Mucosa of rectum (tissue), 2 donors: ENCODE measurements at regions not wholly inside any gene's neighbourhood (a gene's known extent, or its start where the extent isn't known, plus 50 kb on each side); places are given as distances from the start of the nearest gene placed in this dataset.
"Not testable (repeated sequence)": the region's sequence is repeated elsewhere in the genome, so short reads cannot be mapped to it uniquely, and the experiment has no call there.

ENCODE experiments used
- H3K27ac ChIP-seq, 2 donors: one replicate each; pipeline ENCODE4 v1.7.0; 2013; ENCODE audit warnings: inconsistent platforms in 2 of 2, low read depth in 2 of 2, low read length in 2 of 2
- H3K27me3 ChIP-seq, 2 donors: one replicate each; pipeline ENCODE4 v1.7.0; 2013; ENCODE audit warnings: low read length in 2 of 2; ENCODE audit not compliant: control insufficient read depth in 2 of 2, insufficient read depth in 2 of 2
- H3K36me3 ChIP-seq, 2 donors: one replicate each; pipeline ENCODE4 v1.7.0; 2013; ENCODE audit warnings: low read length in 2 of 2; ENCODE audit not compliant: control insufficient read depth in 2 of 2, insufficient read depth in 2 of 2
- H3K4me1 ChIP-seq, 2 donors: one replicate each; pipeline ENCODE4 v1.7.0; 2013; ENCODE audit warnings: low read length in 2 of 2, mild to moderate bottlenecking in 1 of 2; ENCODE audit not compliant: control insufficient read depth in 2 of 2, insufficient read depth in 2 of 2
- H3K4me3 ChIP-seq, 2 donors: one replicate each; pipeline ENCODE4 v1.7.0; 2013; ENCODE audit warnings: low read length in 2 of 2
- H3K9ac ChIP-seq, 2 donors: one replicate each; pipeline ENCODE4 v1.7.0; 2013; ENCODE audit warnings: low read length in 2 of 2, low read depth in 1 of 2, mild to moderate bottlenecking in 1 of 2
- H3K9me3 ChIP-seq, 2 donors: one replicate each; pipeline ENCODE4 v1.7.0; 2013; ENCODE audit warnings: low read length in 2 of 2; ENCODE audit not compliant: control insufficient read depth in 2 of 2
- donor health status: healthy.
- donor health status: Normal muscosa, but diverticular disease.

GRCh38 chr6:121590916-121591315, 155.5 kb downstream of the GJA1 start:
- Histone ChIP-seq H3K27ac (no peak overlapping the region), H3K4me1 (no peaks in the 10 kb centered on the region), H3K9ac (no peak overlapping the region), H3K27me3 (no peaks in the 10 kb centered on the region), H3K4me3 (no peak overlapping the region), H3K9me3 (no peaks in the 10 kb centered on the region), H3K36me3 (no peaks in the 10 kb centered on the region)

- H3K4me1 ChIP-seq: no peaks in the 10 kb centered on the region
- no peak overlapping the region for H3K4me3 ChIP-seq
- H3K27ac ChIP-seq: no peak overlapping the region
- H3K36me3 ChIP-seq: no peaks in the 10 kb centered on the region
- H3K9ac ChIP-seq: no peak overlapping the region
- no peaks in the 10 kb centered on the region for H3K27me3 ChIP-seq
- no peaks in the 10 kb centered on the region for H3K9me3 ChIP-seq
Observed at GRCh38 chr6:121592261-121592935, 157.0 kb downstream of the GJA1 start.

- H3K27ac ChIP-seq: no peak overlapping the region
- H3K9me3 ChIP-seq: no peaks in the 10 kb centered on the region
- H3K9ac ChIP-seq: no peak overlapping the region
- no peaks in the 10 kb centered on the region for H3K36me3 ChIP-seq
- no peaks in the 10 kb centered on the region for H3K4me1 ChIP-seq
- H3K4me3 ChIP-seq: no peak overlapping the region
- no peaks in the 10 kb centered on the region for H3K27me3 ChIP-seq
Observed at GRCh38 chr6:121593011-121593641, 157.7 kb downstream of the GJA1 start.

- H3K27ac ChIP-seq: no peak overlapping the region
Observed at GRCh38 chr6:121594053-121594452, 158.6 kb downstream of the GJA1 start.

GRCh38 chr6:121595646-121596045, 160.2 kb downstream of the GJA1 start:
- Histone ChIP-seq H3K4me1 (no peaks in the 10 kb centered on the region), H3K27ac (no peak overlapping the region), H3K9ac (no peak overlapping the region), H3K36me3 (no peaks in the 10 kb centered on the region), H3K4me3 (no peak overlapping the region), H3K9me3 (no peaks in the 10 kb centered on the region), H3K27me3 (no peaks in the 10 kb centered on the region)

More at GRCh38 chr6:121594053-121594452, 158.6 kb downstream of the GJA1 start:
- H3K9me3 ChIP-seq: no peaks in the 10 kb centered on the region
- no peak overlapping the region for H3K4me3 ChIP-seq
- H3K4me1 ChIP-seq: no peaks in the 10 kb centered on the region
- H3K36me3 ChIP-seq: no peaks in the 10 kb centered on the region
- H3K27me3 ChIP-seq: no peaks in the 10 kb centered on the region
- H3K9ac ChIP-seq: no peak overlapping the region

- Histone ChIP-seq H3K36me3 (no peaks in the 10 kb centered on the region), H3K9ac (no peak overlapping the region), H3K9me3 (no peaks in the 10 kb centered on the region), H3K27me3 (no peaks in the 10 kb centered on the region), H3K4me3 (no peak overlapping the region), H3K27ac (no peak overlapping the region), H3K4me1 (no peaks in the 10 kb centered on the region)
Observed at GRCh38 chr6:121596441-121596840, 161.0 kb downstream of the GJA1 start.

GRCh38 chr6:121597654-121598053, 162.2 kb downstream of the GJA1 start:
- no peak overlapping the region for H3K27ac ChIP-seq
- H3K4me3 ChIP-seq: no peak overlapping the region
- H3K36me3 ChIP-seq: no peaks in the 10 kb centered on the region
- no peak overlapping the region for H3K9ac ChIP-seq
- no peaks in the 10 kb centered on the region for H3K9me3 ChIP-seq
- no peaks in the 10 kb centered on the region for H3K27me3 ChIP-seq
- H3K4me1 ChIP-seq: no peaks in the 10 kb centered on the region

- H3K9me3 ChIP-seq, H3K9ac ChIP-seq, H3K36me3 ChIP-seq, H3K4me3 ChIP-seq, H3K27me3 ChIP-seq, H3K4me1 ChIP-seq, H3K27ac ChIP-seq: not testable (repeated sequence)
Observed at GRCh38 chr6:121599331-121599730, 163.9 kb downstream of the GJA1 start.

- Histone ChIP-seq H3K9me3 (no peaks in the 10 kb centered on the region), H3K27ac (no peak overlapping the region), H3K4me1 (no peaks in the 10 kb centered on the region), H3K9ac (no peak overlapping the region), H3K4me3 (no peak overlapping the region), H3K36me3 (no peaks in the 10 kb centered on the region), H3K27me3 (no peaks in the 10 kb centered on the region)
Observed at GRCh38 chr6:121600389-121601168, 165.1 kb downstream of the GJA1 start.

- H3K4me3 ChIP-seq: no peak overlapping the region
- no peak overlapping the region for H3K27ac ChIP-seq
Observed at GRCh38 chr6:121603486-121603885, 168.0 kb downstream of the GJA1 start.

More at GRCh38 chr6:121603486-121603885, 168.0 kb downstream of the GJA1 start:
- Histone ChIP-seq H3K36me3 (no peaks in the 10 kb centered on the region), H3K27me3 (no peaks in the 10 kb centered on the region), H3K9ac (no peak overlapping the region), H3K9me3 (no peaks in the 10 kb centered on the region), H3K4me1 (no peaks in the 10 kb centered on the region)
